Embryonic facial prominence (tissue), 1 donor: ENCODE measurements at regions not wholly inside any gene's neighbourhood (a gene's known extent, or its start where the extent isn't known, plus 50 kb on each side); places are given as distances from the start of the nearest gene placed in this dataset.

Experiments used
- DNase-seq: peaks from one replicate; pipeline ENCODE4 v3.0.0-alpha.2; 2016; ENCODE audit errors: extremely low spot score

DNA sequence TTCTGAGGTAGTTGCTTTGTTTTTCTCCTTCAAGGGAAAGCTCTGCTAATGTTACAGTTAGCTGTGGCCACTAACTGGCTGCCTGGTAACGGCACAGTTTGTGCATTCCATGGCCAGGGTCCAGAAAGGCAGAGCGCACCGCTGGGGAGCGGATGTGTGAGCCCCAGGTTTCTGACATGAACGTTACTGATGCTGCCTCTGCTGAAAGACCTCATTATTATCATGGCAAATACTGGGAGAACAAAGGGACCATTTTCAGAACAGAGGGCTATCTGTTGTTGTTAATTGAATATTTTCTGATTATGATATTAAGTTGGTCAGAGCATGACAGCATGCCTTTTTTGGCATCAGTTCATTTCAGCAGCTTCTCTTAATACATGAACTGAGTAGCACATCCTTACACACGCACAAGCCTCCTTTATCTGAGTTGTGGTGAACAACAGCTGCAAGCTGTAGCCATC, 134.1 kb downstream of the NUDT12 start:
- DNase-seq: peak; percentile 11

DNA sequence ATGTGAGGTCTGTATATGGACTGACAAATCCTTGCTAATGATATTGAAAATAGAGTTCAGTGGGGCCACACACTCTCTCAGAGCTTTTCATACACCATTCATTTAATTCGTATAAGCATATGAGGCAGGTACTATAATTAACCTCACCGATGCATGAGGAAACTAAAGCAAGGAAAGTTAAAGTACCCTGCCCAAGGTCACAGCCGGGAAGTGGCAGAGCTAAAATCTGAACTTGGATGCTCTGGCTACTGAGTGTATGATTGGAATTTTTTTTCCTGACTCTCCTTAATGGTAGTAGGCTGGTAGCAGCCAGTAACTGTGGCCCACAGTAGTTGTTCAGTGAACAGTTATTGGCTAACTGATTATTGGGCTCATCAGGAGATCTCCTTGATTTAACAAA, 135.3 kb downstream of the NUDT12 start:
- no peak for DNase-seq

DNA sequence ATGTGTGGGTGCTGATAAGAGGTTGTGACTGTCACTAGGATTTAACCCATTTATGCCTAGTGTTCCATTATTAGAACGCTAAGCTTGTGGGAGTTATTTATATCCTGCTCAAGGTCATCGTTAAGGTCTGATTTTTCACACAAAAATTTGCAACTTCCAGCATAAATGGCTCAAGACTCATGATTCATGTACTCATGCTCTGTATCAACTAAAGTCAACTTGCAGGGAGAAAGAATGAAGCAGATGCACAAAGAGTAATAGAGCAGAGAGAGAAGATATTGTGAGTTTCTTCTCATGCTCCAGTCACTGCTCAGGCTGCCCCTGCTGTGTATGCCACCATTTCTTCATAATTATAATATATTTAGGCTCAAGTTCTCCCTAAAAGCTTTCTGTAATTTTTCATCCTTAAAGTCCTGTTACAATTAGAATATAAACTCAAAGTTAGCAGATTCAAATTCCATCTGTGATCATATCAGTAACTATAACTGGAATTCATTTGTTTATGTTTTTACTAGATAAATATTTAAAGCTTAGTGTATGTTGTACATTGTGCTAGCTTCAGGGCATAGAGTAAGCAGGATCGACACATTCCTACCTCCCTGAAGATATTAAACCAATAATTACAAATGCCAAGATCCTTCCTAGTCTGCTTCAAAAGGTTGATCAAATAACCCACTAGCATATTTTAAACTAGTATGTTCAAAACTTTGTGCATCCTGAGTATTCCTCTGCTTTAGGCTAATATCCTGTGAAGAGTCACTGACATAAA, 136.7 kb downstream of the NUDT12 start:
- DNase-seq: no peak

DNA sequence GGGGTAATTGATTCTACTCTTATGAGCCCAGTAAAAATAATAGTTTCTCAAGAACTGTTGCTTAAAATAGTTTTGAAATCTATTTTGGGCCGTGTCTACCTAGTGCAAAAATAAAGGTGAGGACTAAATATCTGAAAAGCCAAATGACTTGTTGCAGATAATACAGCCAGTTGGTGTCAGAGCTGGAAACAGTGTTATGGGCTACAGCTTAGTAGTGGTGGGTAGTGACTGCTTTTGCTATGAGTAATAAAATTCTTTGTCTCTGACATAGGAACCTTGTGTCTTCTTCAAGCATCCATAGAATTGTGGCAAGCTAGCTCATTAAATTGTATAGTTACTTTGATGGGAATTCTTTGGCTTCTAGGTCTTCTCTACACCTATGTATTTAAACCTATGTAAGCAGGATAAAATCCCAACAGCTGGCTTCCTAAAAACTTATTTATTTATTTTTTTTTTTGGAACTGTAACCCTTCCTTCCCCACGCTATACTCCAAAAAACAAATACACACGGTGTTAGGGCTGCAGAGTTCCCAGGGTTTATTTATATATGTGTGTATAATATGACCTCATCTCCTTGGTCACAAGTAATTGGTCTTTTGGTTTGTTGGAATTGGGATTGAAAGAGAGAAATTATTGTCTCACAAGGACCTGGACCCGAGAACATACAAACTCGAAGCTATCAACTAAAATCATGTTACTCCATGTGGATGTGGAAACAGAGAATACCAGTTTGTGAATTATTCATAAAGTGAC, 138.0 kb downstream of the NUDT12 start:
- DNase-seq: no peak

DNA sequence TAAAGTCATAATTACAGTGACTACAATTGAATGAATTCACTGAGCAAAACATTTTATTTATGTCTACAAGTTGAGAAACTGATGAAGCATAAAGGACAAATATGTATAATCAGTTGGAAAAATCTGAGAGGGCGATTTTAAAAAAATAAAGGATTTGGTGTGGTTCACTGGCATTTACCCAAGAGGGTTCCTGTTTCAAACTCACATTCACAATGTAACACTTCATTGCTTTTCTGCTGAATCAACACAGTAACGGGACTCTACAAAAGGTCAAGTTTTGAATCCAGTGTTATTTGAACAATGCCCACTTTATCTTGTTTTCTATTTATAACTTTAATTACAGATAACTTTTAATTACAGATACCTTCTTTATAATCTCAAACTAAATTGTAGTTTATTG, 138.6 kb downstream of the NUDT12 start:
- DNase-seq: no peak

DNA sequence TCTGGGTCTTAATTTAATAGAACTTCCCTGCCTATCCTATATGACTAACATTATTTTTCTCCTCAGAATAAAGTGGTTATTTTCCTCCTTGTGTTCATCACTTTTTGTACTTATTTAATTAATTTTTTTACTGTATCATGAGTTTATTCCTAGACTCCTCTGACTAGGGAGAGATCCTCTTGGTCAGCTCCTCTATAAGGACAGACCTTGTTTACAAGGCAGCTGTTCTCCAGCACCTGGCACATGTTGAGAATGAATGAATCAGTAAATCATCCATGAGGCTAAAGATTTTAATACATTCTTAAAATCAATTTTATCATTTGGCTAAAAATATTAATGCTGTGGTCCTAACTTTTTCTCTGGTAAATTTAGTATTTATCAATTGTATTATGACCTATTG, 139.8 kb downstream of the NUDT12 start:
- DNase-seq: no peak

DNA sequence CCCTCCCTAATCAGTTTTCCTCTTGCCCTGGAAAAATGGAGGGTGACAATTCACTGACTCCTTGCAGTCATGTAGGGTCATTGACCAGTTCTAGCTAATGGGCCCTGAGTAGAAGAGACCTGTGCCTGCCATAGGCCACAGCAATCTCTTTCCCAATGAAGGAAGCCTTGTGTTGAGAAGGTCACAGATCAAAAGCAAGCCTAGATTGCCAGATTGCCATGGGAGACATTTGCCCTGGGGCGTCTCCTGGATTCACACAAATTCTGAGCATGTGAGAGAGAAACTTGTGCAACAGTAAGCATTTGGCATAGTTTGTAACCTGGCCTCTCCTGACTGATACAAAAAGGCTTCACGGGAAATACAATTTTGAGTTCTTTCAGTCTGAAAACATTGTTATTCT, 148.0 kb downstream of the NUDT12 start:
- DNase-seq: no peak

DNA sequence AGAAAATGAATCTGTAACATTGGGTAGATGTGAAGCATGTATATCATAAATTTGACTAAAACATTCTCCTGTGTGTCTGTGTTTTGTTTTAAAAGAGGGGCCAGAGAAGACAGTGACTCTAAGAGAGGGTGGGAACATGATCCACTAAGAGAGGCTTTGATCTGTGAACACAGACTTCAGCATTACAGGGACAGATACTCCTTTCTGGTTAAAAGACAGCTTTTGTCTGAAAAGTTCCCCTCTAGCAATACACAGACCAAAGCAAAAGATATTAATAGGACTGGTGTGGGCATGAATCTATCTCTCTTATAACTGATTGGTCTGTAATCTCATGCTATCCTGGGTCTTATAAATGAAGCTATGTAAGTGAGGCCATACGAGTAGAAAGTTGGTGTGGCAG, 150.9 kb downstream of the NUDT12 start:
- no peak for DNase-seq

DNA sequence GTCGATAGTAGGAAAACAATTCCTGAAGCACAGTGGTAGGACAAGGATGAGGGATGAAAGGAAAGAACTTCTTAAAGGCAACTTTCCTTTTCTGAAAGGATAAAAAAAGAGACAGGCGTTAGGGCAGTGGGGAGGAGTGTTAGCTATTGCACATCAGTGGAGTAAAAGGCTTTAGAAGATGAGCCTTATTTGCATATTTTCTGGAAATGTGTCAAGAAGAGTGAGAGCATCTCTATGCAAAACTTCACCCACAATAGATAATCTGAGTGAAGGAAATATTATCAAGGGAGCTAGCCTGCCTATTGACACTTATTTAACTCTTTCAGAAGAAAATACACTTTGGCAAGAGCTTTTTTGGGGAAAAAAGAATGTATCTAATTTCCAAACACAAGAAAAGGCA, 151.6 kb downstream of the MACIR start:
- DNase-seq: no peak

DNA sequence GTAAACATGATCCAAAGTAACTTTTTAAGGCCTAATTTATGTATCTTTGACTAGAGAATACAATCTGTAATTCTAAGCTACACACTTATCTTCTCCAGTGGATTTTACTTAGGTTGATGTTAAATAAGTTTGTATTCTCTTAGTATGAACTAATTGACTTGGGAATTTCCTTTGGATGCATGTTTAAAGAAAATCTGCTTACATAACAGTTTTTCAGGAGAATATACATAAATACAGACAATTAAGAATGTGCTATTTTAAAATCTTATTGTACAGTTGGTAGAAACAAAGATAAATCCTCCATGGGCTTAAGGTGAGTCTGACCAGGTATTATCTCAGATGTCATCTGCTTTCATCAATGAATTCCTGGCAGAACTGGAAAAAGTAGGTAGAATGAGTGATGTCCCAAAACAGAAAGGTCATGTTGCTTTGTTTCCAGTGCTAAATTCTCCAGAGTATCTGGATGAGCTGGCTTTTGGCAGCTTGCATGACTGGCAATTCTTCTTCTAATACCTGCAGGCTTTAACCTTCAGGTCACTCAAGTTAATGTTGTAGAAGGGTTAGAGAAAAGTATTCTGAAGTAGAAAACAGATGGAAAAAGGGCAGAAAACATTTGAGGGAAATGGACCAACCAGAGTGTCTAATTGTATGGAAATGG, 150.6 kb downstream of the MACIR start:
- no peak for DNase-seq

DNA sequence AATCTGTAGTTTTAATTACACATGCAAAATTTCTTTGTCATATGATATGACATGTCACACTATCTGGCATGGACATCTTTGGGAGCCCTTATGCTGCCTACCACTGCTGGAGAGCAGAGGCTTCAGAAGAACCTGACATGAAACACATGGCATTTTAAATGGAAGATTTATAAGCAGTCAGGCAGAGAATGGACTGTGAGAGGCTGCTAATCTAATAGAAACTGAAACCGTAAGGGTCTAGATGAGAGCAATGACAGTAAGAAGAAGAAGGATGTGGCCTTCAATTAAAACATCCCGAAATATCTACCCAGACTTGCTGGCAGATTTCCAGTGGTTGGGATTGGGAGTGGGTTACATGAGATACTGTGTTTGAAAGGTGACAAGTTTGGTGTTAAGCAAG, 149.8 kb downstream of the MACIR start:
- no peak for DNase-seq

DNA sequence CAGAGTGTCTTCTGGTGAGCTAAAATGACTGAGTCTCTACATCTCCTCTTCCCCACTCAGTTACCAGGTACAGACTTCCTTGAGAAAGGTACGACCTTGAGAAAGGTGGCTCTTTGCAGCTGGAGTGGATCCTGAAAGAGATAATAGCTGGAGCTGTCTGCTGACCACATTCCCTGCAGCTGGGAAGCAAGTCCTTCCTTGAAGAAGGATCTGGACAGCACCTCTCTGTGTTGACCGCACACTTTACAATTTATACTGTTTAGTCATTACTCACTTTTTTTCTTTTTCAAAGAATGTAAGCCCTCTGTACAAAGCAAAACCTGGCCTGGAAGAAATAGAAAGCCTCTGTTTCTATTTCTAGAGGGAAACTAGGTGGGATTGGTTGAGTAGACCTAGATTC, 148.8 kb downstream of the MACIR start:
- no peak for DNase-seq

DNA sequence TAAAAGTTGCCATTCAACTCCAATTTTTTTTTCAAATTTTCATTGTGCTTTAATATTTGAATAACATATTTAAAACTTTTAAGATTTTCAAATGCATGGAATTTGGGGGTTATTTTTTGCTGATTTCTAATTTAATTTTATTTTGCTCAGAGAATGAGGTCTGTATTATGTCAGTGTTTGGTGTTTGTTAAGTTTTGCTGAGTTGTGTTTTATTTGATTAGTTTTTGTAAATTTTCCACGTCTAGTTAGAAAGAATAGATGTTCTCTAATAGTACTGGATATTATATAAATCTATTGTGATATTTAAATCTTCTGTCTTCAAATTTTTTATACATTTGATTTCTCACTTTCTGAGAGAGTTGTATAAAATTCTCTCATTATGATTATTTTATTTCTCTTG, 145.9 kb downstream of the MACIR start:
- no peak for DNase-seq

DNA sequence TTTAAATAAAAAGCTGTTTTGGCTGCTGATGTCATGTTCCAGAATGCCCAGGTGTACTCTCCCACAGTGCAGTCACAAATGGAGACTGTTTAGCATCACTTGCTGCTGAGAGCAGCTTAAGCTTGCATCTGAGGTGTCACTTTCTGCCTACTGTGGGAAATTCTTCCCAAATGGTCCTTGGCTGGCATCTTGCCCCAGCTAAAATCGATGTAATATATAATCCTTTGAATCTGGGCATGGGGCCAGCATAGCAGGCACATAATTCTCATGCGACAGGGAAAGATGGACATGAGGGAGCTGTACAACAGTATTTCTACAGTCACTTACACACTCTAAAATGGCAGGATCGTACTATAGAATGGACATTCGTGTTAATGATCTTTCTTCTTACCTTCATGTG, 144.3 kb downstream of the MACIR start:
- DNase-seq: no peak

DNA sequence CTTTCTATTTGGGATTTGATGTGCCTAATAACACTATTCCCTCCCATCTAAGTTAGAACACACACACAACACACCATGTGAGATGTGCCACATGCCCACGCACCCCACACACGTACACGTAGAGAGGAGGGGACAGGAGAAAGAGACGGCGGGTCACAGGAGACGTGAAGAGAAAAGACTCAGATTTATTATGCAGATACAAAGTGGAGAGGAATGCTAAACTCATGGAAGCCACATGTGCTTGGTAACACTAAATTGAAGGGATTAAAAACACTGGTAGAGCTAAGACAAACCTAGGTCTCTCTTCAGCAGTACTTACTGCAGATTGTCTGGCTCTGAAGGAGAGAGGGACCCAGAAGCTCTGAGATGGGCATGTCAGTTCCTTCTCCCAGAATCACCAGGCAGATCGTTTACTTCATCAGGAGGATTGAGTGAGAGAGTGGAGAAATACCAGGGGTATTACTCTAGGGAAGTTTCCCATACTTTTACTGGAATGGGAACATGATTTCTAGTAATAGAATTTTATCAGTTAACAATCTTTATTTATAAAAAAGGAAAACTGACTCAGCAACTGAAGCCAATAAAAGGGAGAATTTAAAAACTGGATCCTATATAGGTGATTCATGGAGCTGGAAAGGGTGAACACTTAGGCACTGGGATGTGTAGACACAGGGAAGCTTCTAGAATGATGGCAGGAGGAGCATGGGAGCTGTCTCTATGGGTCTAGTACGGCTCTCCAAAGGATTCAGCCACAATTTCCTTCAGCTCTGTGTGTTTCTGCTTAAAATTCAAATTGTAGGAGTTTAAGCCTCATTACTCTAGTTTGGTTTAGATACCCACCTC, 139.4 kb downstream of the MACIR start:
- no peak for DNase-seq

DNA sequence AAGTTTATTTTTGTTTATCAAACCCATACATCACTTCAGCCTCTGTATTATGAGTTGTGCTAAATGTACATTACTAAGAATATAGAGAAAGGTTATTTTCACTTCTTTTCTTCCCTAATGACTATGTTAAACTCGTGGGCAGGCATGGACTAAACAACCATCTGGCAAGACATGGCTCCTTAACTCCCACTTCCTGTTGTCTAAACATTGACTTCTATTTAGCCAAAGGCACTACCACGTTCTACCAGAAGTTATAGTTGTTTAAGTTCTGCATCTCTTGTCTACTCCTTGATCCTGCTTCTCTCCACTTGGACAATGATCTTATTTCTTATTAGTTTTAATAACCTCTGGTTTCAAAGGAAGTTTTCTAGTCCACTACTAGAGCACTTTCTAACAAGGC, 136.1 kb downstream of the MACIR start:
- DNase-seq: no peak

DNA sequence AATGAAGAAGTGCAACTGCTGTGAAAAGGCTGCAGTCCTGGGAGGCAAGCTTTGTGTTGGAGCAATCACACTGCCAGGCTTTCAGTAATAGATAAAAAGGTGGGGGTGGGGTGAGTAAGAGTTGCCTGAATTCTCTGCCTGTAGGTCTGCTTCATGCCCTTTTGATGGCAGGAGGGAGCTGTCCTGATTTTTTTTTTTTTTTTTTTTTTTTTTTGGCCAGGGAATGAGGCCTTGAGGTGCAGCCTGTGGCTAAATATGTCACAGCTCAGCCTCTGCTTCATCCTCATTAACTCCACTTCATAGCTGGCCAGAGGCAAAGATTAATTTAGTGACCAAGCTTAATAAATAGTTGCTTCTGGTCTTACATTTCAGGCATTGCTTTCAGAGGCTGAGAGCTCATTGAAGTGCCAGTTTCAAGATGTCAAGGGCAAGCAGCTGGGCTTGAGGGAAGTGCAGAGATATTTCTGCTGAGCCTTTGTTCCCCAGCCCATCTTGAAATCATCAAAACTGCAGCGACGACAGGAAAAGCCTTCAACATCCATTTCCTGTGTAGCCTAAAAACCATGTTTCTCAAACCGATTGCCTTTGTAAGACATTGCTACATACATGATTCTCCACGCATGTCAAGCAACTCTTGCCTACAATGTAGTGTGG, 134.7 kb downstream of the MACIR start:
- DNase-seq: no peak

DNA sequence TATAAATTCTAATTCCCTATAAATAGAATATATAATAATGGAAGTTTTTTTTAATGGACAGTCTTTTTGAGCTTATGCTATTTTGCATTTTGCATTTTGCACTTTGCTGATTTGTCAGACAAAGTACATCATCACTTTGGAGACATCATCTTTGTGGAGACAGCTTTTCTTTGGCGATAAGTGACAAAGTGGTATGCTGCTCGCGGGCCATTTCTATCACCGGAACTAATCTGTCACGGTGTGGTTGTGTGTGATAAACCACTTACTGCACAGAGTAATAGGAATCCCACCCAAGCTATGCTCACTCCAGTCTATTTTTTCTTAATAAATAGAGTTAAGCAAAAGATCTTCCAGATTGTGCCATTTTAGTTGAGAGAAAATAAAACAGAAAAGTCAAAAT, 133.1 kb downstream of the MACIR start:
- DNase-seq: no peak

DNA sequence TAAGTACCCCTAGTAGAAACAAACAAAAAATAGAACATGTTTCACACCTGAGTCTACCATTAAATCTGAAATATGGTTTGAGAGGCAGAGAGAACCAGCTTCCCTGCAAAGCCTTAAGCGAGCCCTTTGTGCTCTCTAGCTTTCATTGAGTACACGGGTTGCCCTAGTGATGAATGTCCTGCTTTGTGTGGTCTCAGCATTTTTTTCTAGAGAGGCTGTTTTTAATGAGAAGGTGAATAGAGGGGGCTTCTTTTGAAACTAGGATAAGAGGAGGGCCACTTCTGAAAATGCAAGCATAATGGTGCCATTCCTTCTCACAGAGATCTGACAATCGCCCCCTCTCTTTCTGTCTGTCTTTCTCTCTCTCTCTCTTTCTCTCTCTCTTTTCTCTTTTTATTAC, 131.3 kb downstream of the MACIR start:
- no peak for DNase-seq

DNA sequence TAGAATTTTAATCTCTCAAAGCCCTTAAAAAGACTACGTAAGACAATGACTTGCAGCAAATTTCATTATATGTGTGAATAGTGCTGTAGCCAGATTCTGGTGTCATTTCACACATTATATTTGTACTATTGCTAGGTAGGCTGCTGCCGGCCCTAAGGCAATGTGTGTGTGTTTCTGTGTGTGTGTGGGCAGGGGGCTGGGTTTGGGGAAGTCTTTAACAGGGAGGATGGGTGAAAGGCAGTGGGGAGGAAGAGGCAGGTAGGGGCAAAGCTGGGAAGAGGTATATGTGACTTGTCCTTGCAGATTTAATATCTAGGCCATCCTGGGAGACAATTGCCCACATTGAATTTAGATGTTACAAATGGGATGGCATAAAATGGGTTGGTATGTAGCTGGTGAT, 130.8 kb downstream of the MACIR start:
- no peak for DNase-seq

DNA sequence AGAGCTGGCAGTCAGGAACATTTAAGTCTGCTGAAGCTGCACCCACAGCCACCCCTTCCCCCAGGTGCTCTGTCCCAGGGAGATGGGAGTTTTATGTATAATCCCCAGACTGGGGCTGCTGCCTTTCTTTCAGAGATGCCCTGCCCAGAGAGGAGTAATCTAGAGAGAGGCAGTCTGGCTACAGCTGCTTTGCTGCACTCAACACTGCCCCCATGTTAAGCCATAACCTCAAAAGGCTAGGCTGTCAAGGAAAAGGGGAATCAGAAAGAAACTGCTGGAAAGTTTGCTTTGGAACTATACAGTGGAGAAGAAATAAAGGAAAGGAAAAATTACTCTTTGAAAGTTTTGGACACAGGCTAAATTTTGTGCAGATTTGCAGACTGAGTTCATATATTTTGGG, 127.2 kb downstream of the MACIR start:
- DNase-seq: no peak
